Esophagus mucosa (tissue), 1 donor: ENCODE measurements at regions not wholly inside any gene's neighbourhood (a gene's known extent, or its start where the extent isn't known, plus 50 kb on each side); places are given as distances from the start of the nearest gene placed in this dataset.
"Not testable (repeated sequence)": the region's sequence is repeated elsewhere in the genome, so short reads cannot be mapped to it uniquely, and the experiment has no call there.

ENCODE experiments used
- ATAC-seq: fragments of 200-7000 bp; cut with Tn5 transposase; one replicate; pipeline ENCODE4 v1.9.1; 2020
- donor health status: DM: yes; HTN: yes; CAD: no.

GRCh38 chr5:165360366-165360765 is 1854.9 kb downstream of the MAT2B start:
- no peak for ATAC-seq

- ATAC-seq = no peak
Observed at GRCh38 chr5:165360784-165361542, 1855.5 kb downstream of the MAT2B start.

GRCh38 chr5:165370233-165370632 is 1864.8 kb downstream of the MAT2B start:
- no peak for ATAC-seq

- ATAC-seq = no peak
Observed at GRCh38 chr5:165370794-165371193, 1865.4 kb downstream of the MAT2B start.

GRCh38 chr5:165375201-165375600 is 1869.8 kb downstream of the MAT2B start:
- no peak for ATAC-seq

- ATAC-seq = no peak
Observed at GRCh38 chr5:165393839-165394238, 1888.4 kb downstream of the MAT2B start.

- ATAC-seq = no peak
Observed at GRCh38 chr5:165397516-165397915, 1892.1 kb downstream of the MAT2B start.

GRCh38 chr5:165400086-165400485 is 1894.7 kb downstream of the MAT2B start:
- no peak for ATAC-seq

GRCh38 chr5:165404917-165405316 is 1899.5 kb downstream of the MAT2B start:
- no peak for ATAC-seq

- no peak for ATAC-seq
Observed at GRCh38 chr5:165405340-165405739, 1899.9 kb downstream of the MAT2B start.

- ATAC-seq = no peak
Observed at GRCh38 chr5:165407352-165407751, 1901.9 kb downstream of the MAT2B start.

GRCh38 chr5:165410476-165410875 is 1905.1 kb downstream of the MAT2B start:
- ATAC-seq = no peak

- ATAC-seq = not testable (repeated sequence)
Observed at GRCh38 chr5:165411532-165411931, 1906.1 kb downstream of the MAT2B start.

GRCh38 chr5:165420493-165420892 is 1915.1 kb downstream of the MAT2B start:
- ATAC-seq = no peak

- ATAC-seq = no peak
Observed at GRCh38 chr5:165423697-165424299, 1918.4 kb downstream of the MAT2B start.

GRCh38 chr5:165425594-165425993 is 1920.2 kb downstream of the MAT2B start:
- no peak for ATAC-seq

- ATAC-seq = no peak
Observed at GRCh38 chr5:165448753-165449152, 1943.3 kb downstream of the MAT2B start.

- ATAC-seq = no peak
Observed at GRCh38 chr5:165457859-165458481, 1952.6 kb downstream of the MAT2B start.

GRCh38 chr5:165459232-165459631 is 1953.8 kb downstream of the MAT2B start:
- ATAC-seq = no peak

- ATAC-seq = no peak
Observed at GRCh38 chr5:165460911-165461310, 1955.5 kb downstream of the MAT2B start.

GRCh38 chr5:165477546-165477945 is 1972.1 kb downstream of the MAT2B start:
- no peak for ATAC-seq

- no peak for ATAC-seq
Observed at GRCh38 chr5:165495829-165496380, 1990.5 kb downstream of the MAT2B start.

GRCh38 chr5:165497707-165498106 is 1992.3 kb downstream of the MAT2B start:
- no peak for ATAC-seq
